ENCODE measurements at regions not wholly inside any gene's neighbourhood (a gene's known extent, or its start where the extent isn't known, plus 50 kb on each side); places are given as distances from the start of the nearest gene placed in this dataset.

- TF ChIP-seq SIN3A (IDR thresholded peaks at IDR 0.05; ENCODE audit: borderline replicate concordance, insufficient read depth, low read length) = no peak
- TF ChIP-seq FOXP2 (optimal IDR thresholded peaks at IDR 0.05; ENCODE audit: borderline replicate concordance, extremely low read depth, extremely low read length, insufficient read depth) = no peak
- no peak for TF ChIP-seq POLR2AphosphoS5 (IDR thresholded peaks at IDR 0.05; ENCODE audit: low read depth, low read length)
- TF ChIP-seq TAF1 (IDR thresholded peaks at IDR 0.05; ENCODE audit: borderline replicate concordance, insufficient read depth, low read length) = no peak
- no peak for TF ChIP-seq REST (IDR thresholded peaks at IDR 0.05; ENCODE audit: insufficient read depth in 1 of 2, low read depth in 2 of 2, low read length in 2 of 2)
Measured at GRCh38 chr14:83556746-83557453, 1973.0 kb upstream of the FLRT2 start.

- TF ChIP-seq REST (IDR thresholded peaks at IDR 0.05; ENCODE audit: insufficient read depth in 1 of 2, low read depth in 2 of 2, low read length in 2 of 2) = no peak
- TF ChIP-seq TAF1 (IDR thresholded peaks at IDR 0.05; ENCODE audit: borderline replicate concordance, insufficient read depth, low read length) = no peak
- no peak for TF ChIP-seq POLR2AphosphoS5 (IDR thresholded peaks at IDR 0.05; ENCODE audit: low read depth, low read length)
- TF ChIP-seq FOXP2 (optimal IDR thresholded peaks at IDR 0.05; ENCODE audit: borderline replicate concordance, extremely low read depth, extremely low read length, insufficient read depth) = no peak
- no peak for TF ChIP-seq SIN3A (IDR thresholded peaks at IDR 0.05; ENCODE audit: borderline replicate concordance, insufficient read depth, low read length)
Measured at GRCh38 chr14:83558946-83559345, 1971.0 kb upstream of the FLRT2 start.

- TF ChIP-seq POLR2AphosphoS5 (IDR thresholded peaks at IDR 0.05; ENCODE audit: low read depth, low read length) = no peak
- TF ChIP-seq SIN3A (IDR thresholded peaks at IDR 0.05; ENCODE audit: borderline replicate concordance, insufficient read depth, low read length) = no peak
- no peak for TF ChIP-seq FOXP2 (optimal IDR thresholded peaks at IDR 0.05; ENCODE audit: borderline replicate concordance, extremely low read depth, extremely low read length, insufficient read depth)
- no peak for TF ChIP-seq TAF1 (IDR thresholded peaks at IDR 0.05; ENCODE audit: borderline replicate concordance, insufficient read depth, low read length)
- TF ChIP-seq REST (IDR thresholded peaks at IDR 0.05; ENCODE audit: insufficient read depth in 1 of 2, low read depth in 2 of 2, low read length in 2 of 2) = no peak
Measured at GRCh38 chr14:83559721-83560120, 1970.2 kb upstream of the FLRT2 start.

- TF ChIP-seq TAF1 (IDR thresholded peaks at IDR 0.05; ENCODE audit: borderline replicate concordance, insufficient read depth, low read length) (no peak), SIN3A (IDR thresholded peaks at IDR 0.05; ENCODE audit: borderline replicate concordance, insufficient read depth, low read length) (no peak), REST (IDR thresholded peaks at IDR 0.05; ENCODE audit: insufficient read depth in 1 of 2, low read depth in 2 of 2, low read length in 2 of 2) (no peak), POLR2AphosphoS5 (IDR thresholded peaks at IDR 0.05; ENCODE audit: low read depth, low read length) (no peak), FOXP2 (optimal IDR thresholded peaks at IDR 0.05; ENCODE audit: borderline replicate concordance, extremely low read depth, extremely low read length, insufficient read depth) (no peak)
Measured at GRCh38 chr14:83561261-83561660, 1968.7 kb upstream of the FLRT2 start.
